Mesendoderm (in vitro differentiated cells): ENCODE measurements at regions not wholly inside any gene's neighbourhood (a gene's known extent, or its start where the extent isn't known, plus 50 kb on each side); places are given as distances from the start of the nearest gene placed in this dataset.
A peak's percentile ranks its signal among the peaks of the same experiment; 100 is the strongest.

Experiments
- DNase-seq: peaks from one replicate; pipeline ENCODE4 v3.0.0; 2013
- H2AK5ac ChIP-seq: 2 replicates; pipeline ENCODE4 v1.6.1; 2013; ENCODE audit warnings: low read length, inconsistent platforms
- H2BK120ac ChIP-seq: 2 replicates; pipeline ENCODE4 v1.6.1; 2013; ENCODE audit warnings: low read depth, mild to moderate bottlenecking, low read length, moderate library complexity, mixed read lengths
- H2BK15ac ChIP-seq: replicated peaks from 2 replicates; pipeline ENCODE4 v1.6.1; 2013; ENCODE audit warnings: low read depth, mild to moderate bottlenecking, moderate library complexity
- H2BK5ac ChIP-seq: 2 replicates; pipeline ENCODE4 v1.6.1; 2013; ENCODE audit warnings: low read length, inconsistent platforms
- H3K18ac ChIP-seq: 2 replicates; pipeline ENCODE4 v1.6.1; 2013; ENCODE audit warnings: mild to moderate bottlenecking, low read length, mixed read lengths
- H3K23ac ChIP-seq: one replicate; pipeline ENCODE4 v1.6.1; 2013; ENCODE audit warnings: low read length
- H3K27ac ChIP-seq: 2 replicates; pipeline ENCODE4 v1.5.1; 2013; ENCODE audit warnings: low read depth, mild to moderate bottlenecking, inconsistent platforms, low read length, moderate library complexity
- H3K27me3 ChIP-seq: 2 replicates; pipeline ENCODE4 v1.6.1; 2013; ENCODE audit warnings: low read length, control low read depth, mild to moderate bottlenecking, inconsistent platforms; ENCODE audit not compliant: insufficient read depth, poor library complexity
- H3K36me3 ChIP-seq: 2 replicates; pipeline ENCODE4 v1.6.1; 2013; ENCODE audit warnings: low read length, inconsistent platforms; ENCODE audit not compliant: control insufficient read depth, insufficient read depth
- H3K4ac ChIP-seq: one replicate; pipeline ENCODE4 v1.6.1; 2013; ENCODE audit warnings: low read depth, mild to moderate bottlenecking, low read length, moderate library complexity
- H3K4me1 ChIP-seq: 2 replicates; pipeline ENCODE4 v1.6.1; 2013; ENCODE audit warnings: low read depth, low read length, inconsistent platforms; ENCODE audit not compliant: control insufficient read depth
- H3K4me2 ChIP-seq: 2 replicates; pipeline ENCODE4 v1.6.1; 2013; ENCODE audit warnings: low read length
- H3K4me3 ChIP-seq: 2 replicates; pipeline ENCODE4 v1.5.1; 2013; ENCODE audit warnings: mild to moderate bottlenecking, low read length
- H3K56ac ChIP-seq: one replicate; pipeline ENCODE4 v1.6.1; 2013; ENCODE audit warnings: low read length
- H3K79me1 ChIP-seq: 2 replicates; pipeline ENCODE4 v1.6.1; 2013; ENCODE audit warnings: low read length, inconsistent platforms
- H3K79me2 ChIP-seq: 2 replicates; pipeline ENCODE4 v1.6.1; 2013; ENCODE audit warnings: mild to moderate bottlenecking, low read length; ENCODE audit not compliant: control insufficient read depth, insufficient read depth
- H3K9ac ChIP-seq: 2 replicates; pipeline ENCODE4 v1.6.1; 2013; ENCODE audit warnings: low read length, inconsistent platforms
- H4K5ac ChIP-seq: one replicate; pipeline ENCODE4 v1.6.1; 2013; ENCODE audit warnings: low read length
- H4K8ac ChIP-seq: one replicate; pipeline ENCODE4 v1.6.1; 2013; ENCODE audit warnings: low read depth, mild to moderate bottlenecking, control low read depth, low read length, moderate library complexity
- WGBS: extraction: QIAGEN DNeasy Blood & Tissue Kit; methylation state at CpG from one replicate; pipeline ENCODE4 v1.1.7; 2013; ENCODE audit warnings: low lambda C conversion rate, missing lambda C conversion rate; ENCODE audit not compliant: insufficient coverage; ENCODE audit errors: extremely low coverage; 5-methylcytosine and 5-hydroxymethylcytosine counted together

- Histone ChIP-seq H3K79me1 (no peaks in the 10 kb centered on the region), H2BK5ac (no peak overlapping the region), H2BK15ac (no peak overlapping the region), H3K27ac (no peak overlapping the region), H2AK5ac (no peak overlapping the region), H3K9ac (no peak overlapping the region), H3K4me1 (peaks cover 4% of the 10 kb centered on the region), H3K27me3 (no peaks in the 10 kb centered on the region), H3K4me3 (no peak overlapping the region), H3K18ac (no peak overlapping the region), H4K8ac (no peak overlapping the region), H3K79me2 (no peaks in the 10 kb centered on the region), H2BK120ac (no peak overlapping the region), H3K36me3 (no peaks in the 10 kb centered on the region), H3K4ac (no peak overlapping the region), H4K5ac (no peak overlapping the region), H3K56ac (no peak overlapping the region), H3K23ac (no peak overlapping the region), H3K4me2 (no peak overlapping the region)
- DNase-seq: peak; percentile 88
- WGBS: no CpG with 5 or more reads among the region's 20 CpGs
Measured at GRCh38 chr2:129722306-129723019, 257.0 kb upstream of the RAB6C start.

GRCh38 chr2:129723277-129724020 is 256.0 kb upstream of the RAB6C start:
- Histone ChIP-seq H3K56ac (no peak overlapping the region), H3K79me1 (no peaks in the 10 kb centered on the region), H3K18ac (no peak overlapping the region), H3K4me2 (no peak overlapping the region), H4K5ac (no peak overlapping the region), H2BK120ac (no peak overlapping the region), H3K27ac (no peak overlapping the region), H3K4me3 (no peak overlapping the region), H2BK15ac (no peak overlapping the region), H3K27me3 (no peaks in the 10 kb centered on the region), H3K79me2 (no peaks in the 10 kb centered on the region), H3K9ac (no peak overlapping the region), H2BK5ac (no peak overlapping the region), H3K36me3 (no peaks in the 10 kb centered on the region), H4K8ac (no peak overlapping the region), H2AK5ac (no peak overlapping the region), H3K4ac (no peak overlapping the region), H3K23ac (no peak overlapping the region), H3K4me1 (peaks cover 4% of the 10 kb centered on the region)
- no peak for DNase-seq
- no CpG with 5 or more reads among the region's 13 CpGs for WGBS

DNA sequence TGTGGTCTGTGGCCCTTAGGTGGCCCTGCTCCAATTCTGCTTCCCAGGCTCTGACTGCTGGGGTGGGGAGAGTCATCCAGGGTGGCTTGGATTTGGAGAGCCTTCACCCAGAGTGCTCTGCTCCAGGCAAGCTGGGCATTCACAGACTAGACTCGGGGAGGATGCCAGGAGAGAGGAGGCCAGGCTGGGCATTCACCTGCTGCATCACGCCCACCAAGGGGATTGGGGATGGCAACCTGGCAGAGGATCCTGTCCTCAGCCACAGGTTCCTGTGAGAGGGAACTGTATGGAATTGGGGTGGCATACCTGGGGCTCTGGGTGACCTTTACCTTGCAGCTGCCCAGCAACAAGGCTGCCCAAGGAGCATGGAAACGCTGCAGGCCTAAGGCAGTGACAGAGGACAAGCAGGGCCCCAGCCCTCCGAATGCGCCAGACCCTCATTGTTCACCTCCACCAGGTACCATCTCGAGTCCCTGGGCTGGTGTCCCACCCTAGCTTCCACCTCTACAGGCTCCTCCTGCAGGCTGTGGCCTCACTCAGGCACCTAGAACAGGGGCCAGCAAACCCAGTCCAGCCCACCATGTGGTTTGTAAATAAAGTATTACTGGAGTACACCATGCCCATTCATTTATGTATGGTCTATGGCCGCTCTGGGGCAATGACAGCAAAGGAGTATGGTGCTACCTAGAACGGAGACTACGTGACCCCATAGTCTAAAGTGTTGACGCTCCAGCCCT is 255.3 kb upstream of the RAB6C start:
- Histone ChIP-seq H4K5ac (no peak overlapping the region), H3K4me3 (no peak overlapping the region), H3K4me2 (no peak overlapping the region), H2BK5ac (no peak overlapping the region), H3K4me1 (peaks cover 4% of the 10 kb centered on the region), H3K79me2 (no peaks in the 10 kb centered on the region), H3K36me3 (no peaks in the 10 kb centered on the region), H2AK5ac (no peak overlapping the region), H2BK120ac (no peak overlapping the region), H3K56ac (no peak overlapping the region), H3K23ac (no peak overlapping the region), H3K18ac (no peak overlapping the region), H2BK15ac (no peak overlapping the region), H3K79me1 (no peaks in the 10 kb centered on the region), H3K9ac (no peak overlapping the region), H3K27ac (no peak overlapping the region), H3K27me3 (no peaks in the 10 kb centered on the region), H4K8ac (no peak overlapping the region), H3K4ac (no peak overlapping the region)
- no peak for DNase-seq
- WGBS: no CpG with 5 or more reads among the region's 10 CpGs

DNA sequence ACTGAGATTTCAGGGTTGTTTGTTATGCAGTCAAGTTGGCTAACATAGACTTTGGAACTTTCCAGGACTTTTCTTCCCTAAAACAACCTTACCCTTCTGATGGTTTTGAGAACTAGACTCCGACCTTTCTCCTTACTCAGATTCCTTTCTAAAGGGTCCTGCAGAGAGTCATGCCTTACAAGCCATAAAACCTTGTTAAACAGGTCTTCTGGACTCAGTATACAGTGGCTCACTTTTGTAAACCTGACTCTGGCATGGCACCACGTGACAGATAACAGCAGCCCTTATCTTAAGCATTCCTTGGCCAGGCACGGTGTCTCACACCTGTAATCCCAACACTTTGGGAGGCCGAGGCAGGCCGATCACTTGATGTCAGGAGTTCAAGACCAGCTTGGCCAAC is 253.2 kb upstream of the RAB6C start:
- Histone ChIP-seq H3K23ac (no peak overlapping the region), H4K8ac (no peak overlapping the region), H3K4me1 (peaks cover 4% of the 10 kb centered on the region), H3K36me3 (no peaks in the 10 kb centered on the region), H3K79me1 (no peaks in the 10 kb centered on the region), H3K4me2 (no peak overlapping the region), H2BK15ac (no peak overlapping the region), H4K5ac (no peak overlapping the region), H3K79me2 (no peaks in the 10 kb centered on the region), H3K27ac (no peak overlapping the region), H3K4me3 (no peak overlapping the region), H3K27me3 (no peaks in the 10 kb centered on the region), H3K4ac (no peak overlapping the region), H2BK5ac (no peak overlapping the region), H3K9ac (no peak overlapping the region), H3K18ac (no peak overlapping the region), H2AK5ac (no peak overlapping the region), H2BK120ac (no peak overlapping the region), H3K56ac (no peak overlapping the region)
- no CpG with 5 or more reads among the region's 5 CpGs for WGBS
- no peak for DNase-seq

GRCh38 chr2:129727286-129727685 is 252.2 kb upstream of the RAB6C start:
- DNase-seq: no peak
- peaks cover 2% of the 10 kb centered on the region for H3K4me1 ChIP-seq
- H3K79me2 ChIP-seq: no peaks in the 10 kb centered on the region
- H3K36me3 ChIP-seq: no peaks in the 10 kb centered on the region
- no peak overlapping the region for H3K27ac ChIP-seq
- no peak overlapping the region for H2BK120ac ChIP-seq
- no peak overlapping the region for H2BK15ac ChIP-seq
- H3K4me3 ChIP-seq: no peak overlapping the region
- H3K23ac ChIP-seq: no peak overlapping the region
- no peaks in the 10 kb centered on the region for H3K79me1 ChIP-seq
- no peaks in the 10 kb centered on the region for H3K27me3 ChIP-seq
- H2AK5ac ChIP-seq: no peak overlapping the region
- no peak overlapping the region for H3K9ac ChIP-seq
- H4K5ac ChIP-seq: no peak overlapping the region
- H3K56ac ChIP-seq: no peak overlapping the region
- no peak overlapping the region for H3K4ac ChIP-seq
- H2BK5ac ChIP-seq: no peak overlapping the region
- no peak overlapping the region for H3K18ac ChIP-seq
- no CpG with 5 or more reads among the region's 4 CpGs for WGBS
- no peak overlapping the region for H4K8ac ChIP-seq
- no peak overlapping the region for H3K4me2 ChIP-seq
